Left hindlimb (tissue), 1 donor: ENCODE measurements at regions not wholly inside any gene's neighbourhood (a gene's known extent, or its start where the extent isn't known, plus 50 kb on each side); places are given as distances from the start of the nearest gene placed in this dataset.
"Not testable (repeated sequence)": the region's sequence is repeated elsewhere in the genome, so short reads cannot be mapped to it uniquely, and the experiment has no call there.

Source experiments
- DNase-seq: peaks from one replicate; pipeline ENCODE4 v3.0.0-alpha.2; 2018

DNA sequence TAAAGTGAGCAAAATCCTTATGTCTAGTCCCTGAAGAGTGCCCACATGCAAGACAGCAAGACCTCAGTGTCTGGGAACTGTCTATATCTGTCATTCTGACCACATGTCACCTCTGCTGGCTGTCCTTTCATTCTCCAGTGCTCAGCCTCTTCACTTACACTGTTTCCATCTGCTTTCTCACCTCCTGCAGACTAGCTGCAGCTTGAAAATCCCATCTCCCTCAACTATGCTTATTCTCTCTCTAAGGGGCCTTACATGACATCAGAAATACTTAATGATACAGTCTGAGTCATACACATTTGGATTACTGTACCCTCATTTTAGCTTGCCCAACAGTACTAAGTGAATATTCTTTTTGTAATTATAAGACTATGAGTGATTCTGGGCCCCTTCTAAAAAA, 587.8 kb downstream of the EPM2A start:
- DNase-seq = no peak

DNA sequence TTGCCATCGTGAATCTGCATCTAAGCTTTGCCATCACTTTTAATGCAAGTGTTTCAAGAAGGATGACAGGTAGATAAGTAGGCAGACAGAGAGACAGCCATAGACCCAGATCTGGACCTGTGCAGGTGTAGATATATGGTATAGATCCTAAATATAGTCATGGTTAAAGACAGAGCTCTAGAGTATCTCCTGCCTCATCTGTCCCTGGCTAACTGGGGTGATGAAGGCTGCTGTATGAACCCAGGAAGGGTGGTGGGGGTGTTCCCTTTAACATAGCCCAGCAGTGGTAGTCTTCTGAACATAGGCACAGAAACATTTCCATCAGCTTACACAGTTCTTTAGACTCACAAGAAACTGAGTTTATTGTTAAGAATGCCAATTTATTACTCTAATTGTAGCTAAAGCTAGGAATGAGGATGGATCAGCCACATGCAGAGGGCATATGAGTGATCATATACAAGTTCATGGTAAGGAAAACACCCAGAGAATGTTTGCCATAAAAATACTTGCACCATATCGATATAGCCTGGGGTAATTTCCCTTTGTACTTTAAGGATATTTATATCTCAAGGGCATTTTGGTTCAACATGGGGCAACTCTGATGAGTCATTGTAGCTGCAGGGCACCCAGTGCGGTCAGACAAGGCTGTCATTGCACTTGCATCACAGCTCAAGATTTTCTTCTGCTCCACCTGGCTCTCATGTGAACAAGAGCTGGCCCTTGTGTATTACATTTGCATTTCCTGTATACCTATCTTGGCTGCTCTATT, 587.2 kb downstream of the EPM2A start:
- no peak for DNase-seq

DNA sequence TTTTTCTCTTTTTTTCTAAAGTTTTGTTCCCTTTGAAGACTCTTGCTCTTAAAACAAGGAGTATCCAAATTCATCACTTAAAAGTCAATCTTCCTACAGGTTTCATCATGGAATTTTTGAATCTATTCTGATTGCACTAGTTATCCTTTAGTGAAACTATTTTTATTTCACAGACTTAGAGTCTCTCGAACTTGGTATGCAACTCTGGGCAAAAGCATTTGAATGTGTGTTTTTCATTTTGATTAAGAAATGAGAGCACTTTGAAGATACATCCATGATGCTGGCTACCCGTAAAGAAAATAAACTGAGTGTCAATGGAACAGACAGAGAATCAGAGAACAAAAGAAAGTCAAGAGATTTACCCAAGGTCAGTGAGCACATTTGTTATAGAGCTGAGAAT, 586.5 kb downstream of the EPM2A start:
- DNase-seq = no peak

DNA sequence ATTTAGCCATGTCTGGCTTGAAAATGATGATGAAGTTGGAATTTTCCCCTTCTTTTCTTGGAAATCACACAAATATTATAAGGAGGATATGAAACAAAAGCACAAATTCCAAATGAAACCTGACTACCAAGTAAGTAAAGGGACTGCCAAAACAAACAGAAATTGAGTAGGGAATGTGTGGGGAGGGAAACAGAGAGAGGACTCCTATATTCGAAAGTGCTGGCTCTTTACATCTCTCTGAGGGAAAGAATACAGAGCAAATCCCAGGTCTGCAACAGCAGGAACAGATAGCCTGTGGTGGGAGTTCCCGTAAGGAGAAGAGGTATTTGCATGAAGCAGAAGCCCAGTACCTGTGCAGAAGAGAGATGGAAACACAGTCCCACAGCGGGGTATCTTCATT, 583.7 kb downstream of the EPM2A start:
- DNase-seq = no peak

DNA sequence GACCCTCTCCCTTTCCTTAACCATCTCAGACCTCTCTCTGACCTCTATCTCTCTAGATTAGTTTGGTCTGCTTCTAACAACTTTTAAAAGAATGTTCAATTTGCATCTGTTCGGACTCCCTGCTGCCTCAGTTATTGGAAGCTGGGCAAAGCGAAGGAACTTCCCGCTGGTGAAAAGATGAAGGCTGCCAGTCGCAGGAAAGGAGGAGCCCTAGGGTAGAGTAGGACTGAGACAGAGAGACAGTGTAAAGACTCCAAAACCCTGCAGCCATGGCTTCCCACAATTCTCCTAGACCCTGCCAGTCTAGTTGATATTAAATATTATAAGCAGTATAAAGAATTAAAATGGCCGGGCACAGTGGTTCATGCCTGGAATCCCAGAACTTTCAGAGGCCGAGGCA, 581.8 kb downstream of the EPM2A start:
- no peak for DNase-seq

DNA sequence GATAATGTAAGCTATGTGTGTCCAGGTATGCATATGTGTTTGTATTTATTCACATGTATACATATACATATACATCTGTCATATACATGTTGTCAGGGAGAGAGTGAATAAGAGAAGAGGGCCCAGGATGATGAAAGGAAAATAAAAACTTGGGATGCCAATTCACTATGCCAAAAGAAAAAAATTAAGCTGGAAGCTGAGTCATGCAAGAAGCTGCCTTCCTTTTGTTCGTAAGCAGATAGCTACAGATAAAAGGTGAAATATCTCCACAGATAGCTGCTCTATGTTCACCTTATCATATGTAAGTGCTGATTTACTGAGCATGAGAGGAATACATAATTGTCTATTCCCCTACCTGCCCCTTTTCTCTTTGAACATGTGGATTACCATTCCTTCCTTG, 579.9 kb downstream of the EPM2A start:
- no peak for DNase-seq

DNA sequence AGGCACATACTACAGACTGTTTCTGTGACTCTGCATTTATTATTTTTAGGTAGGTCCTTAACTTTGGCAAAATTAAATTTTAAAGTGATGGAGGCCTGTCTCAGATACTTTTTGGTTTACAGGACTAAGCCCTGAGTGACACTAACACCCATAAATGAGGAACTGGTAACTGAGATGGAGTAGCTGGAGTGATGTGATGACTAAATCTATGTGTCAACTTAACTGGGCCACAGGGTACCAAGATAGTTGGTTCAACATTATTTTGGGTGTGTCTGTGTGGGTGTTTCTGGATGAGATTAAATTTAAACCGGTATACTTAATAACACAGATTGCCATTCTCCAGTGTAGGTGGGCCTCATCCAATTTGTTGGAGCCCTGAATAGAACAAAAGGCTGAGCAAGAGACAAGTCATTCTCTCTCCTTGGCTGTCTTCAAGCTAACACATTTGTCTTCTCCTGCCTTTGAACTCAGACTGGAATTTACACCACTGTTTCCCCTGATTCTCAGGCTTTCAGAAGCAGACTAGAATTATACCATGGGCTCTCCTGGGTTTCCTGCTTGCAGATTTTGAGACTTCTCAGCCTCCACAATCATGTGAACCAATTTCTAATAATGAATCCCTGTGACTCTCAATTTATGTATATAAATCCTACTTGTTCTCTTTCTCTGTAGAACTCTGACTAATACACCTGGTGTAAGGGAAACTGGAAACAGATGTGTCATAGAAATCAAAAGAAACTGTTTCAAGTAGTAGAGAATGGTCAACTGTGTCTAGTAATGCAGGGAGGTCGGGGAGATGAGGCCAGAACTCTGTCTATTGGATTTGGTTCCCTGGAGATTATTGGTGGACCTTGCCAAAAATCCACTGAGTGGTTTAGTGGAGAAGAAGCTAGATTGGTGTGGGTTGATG, 579.2 kb downstream of the EPM2A start:
- DNase-seq = no peak

DNA sequence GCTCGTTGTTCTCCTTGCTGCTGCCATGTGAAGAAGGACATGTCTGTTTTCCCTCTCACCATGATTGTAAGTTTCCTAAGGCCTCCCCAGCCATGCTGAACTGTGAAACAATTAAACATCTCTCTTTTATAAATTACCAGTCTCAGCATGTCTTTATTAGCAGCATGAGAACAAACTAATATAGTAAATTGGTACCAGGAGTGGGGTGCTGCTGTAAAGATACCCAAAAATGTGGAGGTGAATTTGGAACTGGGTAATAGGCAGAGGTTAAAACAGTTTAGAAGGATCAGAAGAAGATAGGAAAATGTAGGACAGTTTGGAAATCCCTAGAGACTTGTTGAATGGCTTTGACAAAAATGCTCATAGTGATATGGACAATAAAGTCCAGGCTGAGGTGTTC, 576.7 kb downstream of the EPM2A start:
- not testable (repeated sequence) for DNase-seq

DNA sequence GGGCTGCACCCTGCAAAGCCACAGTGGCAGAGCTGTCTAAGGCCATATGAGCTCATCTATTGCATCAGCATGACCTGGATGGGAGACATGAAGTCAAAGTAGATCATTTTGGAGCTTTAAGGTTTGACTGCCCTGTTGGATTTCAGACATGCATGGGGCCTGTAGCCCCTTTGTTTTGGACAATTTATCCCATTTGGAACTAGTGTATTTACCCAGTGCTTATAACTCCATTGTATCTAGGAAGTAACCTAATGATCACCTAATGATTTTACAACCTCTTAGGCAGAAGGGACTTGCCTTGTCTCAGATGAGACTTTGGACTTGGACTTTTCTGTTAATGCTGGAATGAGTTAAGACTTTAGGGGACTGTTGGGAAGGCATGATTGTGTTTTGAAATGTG, 575.4 kb downstream of the EPM2A start:
- DNase-seq = no peak

DNA sequence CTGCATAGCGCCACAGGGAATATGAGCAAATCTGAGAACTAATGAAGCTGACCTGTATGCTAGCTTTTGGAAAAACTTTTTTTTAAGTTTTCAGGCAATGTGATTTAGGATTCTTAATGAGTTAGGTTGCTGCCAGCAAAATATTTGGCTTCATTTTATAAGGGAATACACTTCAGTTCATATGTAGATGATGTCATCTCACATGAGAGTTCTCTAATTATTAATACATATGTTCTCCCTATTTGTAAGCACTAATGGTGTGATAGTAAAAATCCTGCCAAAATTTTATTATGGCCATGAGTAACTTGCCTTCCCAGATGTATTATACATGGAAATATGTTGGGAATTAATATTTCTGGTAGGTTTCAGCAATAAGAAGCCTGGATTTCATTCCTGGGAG, 573.8 kb downstream of the EPM2A start:
- DNase-seq = no peak

DNA sequence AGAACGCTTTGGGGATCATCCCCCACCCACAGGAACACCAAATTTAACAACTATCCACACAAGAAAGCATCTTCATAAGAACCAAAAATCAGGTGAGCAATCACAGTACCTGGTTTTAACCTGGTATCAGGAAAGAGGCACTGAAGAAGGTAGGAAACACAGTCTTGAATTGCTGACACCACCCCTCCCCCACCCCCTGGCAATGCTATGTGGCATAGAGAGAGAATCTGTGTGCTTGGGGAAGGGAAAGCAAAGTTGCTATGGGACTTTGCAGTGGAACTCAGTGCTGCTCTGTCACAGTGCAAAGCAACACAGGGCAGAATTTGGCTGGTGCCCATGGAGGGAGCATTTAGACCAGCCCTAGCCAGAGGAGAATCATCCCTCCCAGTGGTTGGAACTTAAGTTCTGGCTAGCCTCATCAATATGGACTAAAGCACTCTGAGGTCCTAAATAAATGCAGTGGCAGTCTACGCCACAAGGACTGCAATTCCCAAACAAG, 565.5 kb downstream of the EPM2A start:
- no peak for DNase-seq

DNA sequence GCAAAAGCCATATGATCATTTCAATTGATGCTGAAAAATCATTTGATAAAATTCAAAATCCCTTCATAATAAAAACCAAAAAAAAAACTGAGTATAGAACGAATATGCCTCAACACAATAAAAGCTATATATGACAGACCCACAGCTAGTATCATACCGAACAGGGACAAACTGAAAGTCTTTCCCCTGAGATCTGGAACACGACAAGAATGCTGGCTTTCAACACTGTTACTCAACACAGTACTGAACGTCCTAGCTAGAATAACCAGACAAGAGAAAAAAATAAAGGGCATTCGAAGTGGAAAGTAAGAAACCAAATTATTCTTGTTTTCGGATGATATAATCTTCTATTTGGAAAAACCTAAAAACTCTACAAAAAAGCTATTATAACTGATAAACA, 559.9 kb downstream of the EPM2A start:
- no peak for DNase-seq

DNA sequence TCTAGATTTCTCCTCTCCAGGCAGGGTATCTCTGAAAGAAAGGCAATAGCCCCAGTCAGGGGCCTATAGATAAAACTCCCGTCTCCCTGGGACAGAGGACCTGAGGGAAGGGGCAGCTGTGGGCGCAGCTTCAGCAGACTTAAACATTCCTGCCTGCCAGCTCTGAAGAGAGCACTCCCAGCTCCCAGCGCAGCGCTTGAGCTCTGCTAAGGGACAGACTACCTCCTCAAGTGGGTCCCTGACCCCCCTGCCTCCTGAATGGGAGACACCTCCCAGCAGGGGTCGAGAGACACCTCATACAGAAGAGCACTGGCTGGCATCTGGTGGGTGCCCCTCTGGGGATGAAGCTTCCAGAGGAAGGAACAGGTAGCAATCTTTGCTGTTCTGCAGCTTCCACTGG, 556.9 kb downstream of the EPM2A start:
- DNase-seq = no peak

DNA sequence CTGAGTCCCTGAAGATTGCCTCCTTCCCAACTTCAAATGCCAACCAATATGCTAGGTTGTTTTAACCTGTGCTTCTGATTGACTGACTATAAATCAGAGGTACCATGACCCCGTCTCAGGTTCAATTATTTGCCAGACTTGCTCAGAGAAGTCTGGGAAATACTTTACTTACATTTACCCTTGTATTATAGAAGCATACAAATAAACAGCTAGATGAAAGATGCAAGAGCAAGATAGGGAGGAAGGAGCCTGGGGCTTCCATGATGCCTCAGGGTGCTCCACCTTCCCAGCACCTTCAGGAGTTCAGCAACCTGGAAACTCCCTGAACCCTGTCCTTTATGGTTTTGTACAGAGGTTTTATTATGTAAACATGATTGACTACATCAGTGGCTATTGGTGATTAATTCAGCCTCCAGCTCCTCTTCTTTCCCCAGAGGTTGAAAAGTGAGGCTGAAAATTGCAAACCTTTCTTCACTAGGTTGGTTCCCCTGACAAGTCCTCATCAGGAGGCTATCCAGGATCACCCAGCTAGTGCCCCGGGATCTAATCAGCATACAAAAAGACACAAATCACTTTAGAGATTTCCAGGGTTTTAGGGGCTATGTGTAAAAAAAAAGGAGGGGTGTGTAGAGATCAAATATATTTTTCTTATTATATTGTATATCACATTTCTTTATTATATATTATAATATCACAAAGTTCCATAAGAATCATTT, 547.7 kb downstream of the EPM2A start:
- no peak for DNase-seq

DNA sequence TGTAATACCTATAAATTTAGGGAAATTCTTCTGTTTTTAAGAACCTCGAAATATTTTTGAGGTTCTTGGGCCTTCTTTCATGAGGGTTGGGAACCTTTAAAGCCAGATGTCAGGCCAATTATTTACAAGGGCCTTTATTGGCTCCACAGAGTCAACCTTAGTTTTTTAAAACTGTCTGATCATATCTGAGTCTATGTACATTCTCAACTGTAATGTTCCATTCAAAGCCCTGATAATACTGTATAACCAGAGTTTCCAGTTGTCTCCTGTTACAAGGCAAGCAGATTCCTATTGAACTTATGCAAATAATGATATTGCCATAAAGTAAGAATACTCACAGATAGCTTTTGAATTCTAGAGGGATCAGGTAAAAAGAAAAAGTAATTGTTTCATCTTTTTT, 545.5 kb downstream of the EPM2A start:
- DNase-seq = no peak

DNA sequence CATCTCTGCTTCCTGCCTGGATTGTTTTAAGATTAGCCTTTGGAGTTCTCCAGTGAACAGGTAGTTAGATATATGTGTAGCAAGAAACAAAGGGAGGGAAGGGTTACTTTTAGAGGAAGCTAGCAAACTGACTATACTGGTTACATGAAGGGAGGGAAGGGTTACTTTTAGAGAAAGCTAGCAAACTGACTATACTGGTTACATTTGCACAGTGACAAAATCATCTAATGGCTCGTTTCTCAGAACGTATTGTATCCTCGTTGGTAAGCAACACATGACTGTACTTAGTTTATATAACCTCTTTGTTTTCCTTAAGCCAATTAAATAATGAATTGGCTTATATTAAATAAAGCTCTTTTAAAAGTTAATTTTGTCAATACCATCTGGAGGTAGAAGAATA, 540.9 kb downstream of the EPM2A start:
- no peak for DNase-seq

DNA sequence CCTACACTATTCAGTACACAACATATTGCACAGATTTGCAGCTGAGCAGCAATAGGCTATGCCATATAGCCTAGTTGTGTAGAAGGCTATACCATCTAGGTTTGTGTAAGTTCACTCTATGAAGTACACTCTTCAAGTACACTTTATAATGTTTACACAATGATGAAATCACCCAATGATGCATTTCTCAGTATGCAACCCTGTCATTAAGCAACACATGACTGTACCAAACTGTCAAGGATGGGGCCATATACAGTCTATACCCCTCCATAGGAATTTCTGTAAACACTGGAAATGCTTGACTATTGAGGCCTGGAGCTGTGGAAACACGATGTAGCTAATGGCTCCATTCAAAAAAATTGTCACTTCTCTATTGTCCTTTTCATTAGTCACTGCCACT, 535.4 kb downstream of the EPM2A start:
- no peak for DNase-seq

DNA sequence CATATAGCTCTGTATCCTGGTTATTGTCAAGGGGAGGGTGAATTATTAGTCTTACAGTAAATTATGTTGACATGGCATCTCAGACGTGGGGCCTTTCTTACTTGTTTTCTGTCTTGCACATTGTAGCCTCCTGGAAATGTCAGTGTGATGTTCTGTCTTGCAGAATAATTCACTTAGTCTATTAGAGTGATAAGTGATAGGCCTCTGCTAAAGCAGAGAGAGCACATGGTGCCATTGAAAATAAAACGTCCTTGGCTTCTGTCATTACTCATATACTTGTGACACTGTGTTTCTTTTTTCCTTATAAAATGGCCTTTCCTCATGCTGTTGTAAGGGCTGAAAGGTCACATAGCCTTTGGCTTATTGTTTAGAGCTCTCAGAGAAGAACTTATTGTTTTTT, 531.0 kb downstream of the EPM2A start:
- DNase-seq = no peak

DNA sequence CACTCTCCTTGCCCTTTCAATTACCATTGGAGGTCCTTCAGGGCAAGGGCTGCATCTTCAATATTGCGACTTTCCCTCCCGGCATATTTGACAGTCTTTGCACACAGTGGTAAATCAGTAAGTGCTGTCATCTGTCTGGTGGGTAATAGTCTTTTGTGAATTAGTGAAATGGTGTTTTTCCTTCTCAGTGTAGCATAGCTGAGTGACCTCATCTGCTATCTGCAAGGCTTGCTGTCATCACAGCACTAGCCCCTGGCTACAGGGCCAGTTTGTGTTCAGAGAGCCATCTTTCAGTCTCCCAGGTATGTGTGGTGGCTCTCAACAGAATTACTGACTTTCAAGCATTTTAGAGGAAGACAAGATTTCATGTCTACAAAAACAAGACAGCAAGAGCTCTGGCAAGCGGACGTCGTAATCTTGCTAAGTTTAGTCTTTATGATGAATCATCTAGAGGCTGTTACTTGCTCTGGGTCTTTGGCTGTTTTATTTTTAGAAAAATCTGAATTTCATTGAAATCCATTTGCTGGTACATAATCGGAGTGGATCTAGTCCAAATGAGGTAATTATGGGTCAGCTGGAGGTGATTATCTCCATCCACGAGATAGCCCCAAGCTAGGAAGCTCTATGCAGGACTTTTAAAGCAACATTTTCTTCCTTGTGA, 528.9 kb downstream of the EPM2A start:
- no peak for DNase-seq

DNA sequence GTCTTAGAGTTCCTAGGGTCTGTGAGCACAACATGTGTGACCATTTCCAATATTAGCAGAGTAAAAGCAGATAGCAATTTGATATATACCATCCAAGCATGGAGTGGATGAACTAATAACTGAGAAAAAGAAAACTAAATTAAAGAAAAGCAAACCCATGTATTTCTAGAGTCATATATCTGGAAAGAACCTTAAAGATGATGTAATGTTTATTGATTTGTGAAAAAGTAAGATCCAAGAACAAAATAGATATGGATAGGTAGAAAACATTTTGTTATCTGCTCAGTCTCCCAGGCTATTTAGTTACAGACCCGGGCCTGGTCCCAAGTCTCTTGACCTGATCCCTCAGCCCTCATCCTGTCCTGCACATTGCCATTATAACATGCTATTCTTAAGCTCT, 526.8 kb downstream of the EPM2A start:
- no peak for DNase-seq

DNA sequence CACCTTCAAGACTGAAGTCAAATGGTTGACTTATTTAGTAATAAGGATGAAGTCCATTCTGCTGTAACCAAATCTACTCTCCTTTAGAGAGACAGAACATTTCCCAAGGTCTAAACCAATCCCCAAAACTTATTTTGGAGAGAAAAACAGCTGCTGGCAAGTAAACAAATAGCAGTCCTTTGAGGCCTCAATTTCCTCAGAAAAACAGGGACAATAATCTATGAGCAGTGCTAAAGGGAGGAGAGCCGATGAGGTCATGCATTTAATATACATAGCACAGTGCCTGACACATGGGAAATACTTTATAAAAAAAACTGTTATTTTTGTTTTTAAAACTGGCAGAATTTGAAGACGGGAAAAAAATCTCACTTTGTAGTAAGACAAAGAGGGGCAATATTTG, 526.0 kb downstream of the EPM2A start:
- DNase-seq = no peak

DNA sequence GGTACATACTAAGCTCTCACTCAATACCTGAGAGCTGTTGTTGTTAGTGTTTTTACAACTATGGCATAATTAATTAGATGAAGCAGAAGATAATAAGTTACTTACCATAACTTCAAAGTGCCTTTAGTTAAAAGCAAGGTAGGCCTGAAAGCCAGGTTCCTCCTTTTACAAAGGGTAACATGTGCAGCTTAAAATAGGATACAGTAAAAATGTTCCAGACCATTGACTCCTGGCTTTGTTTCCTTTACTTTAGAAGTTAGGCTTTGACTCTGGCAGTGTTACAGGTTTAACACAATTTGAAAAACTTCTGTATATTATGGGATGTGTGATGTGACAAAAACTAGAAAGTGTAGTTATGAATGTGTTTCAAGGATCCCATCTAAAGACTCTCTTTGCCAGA, 522.5 kb downstream of the EPM2A start:
- DNase-seq = no peak

DNA sequence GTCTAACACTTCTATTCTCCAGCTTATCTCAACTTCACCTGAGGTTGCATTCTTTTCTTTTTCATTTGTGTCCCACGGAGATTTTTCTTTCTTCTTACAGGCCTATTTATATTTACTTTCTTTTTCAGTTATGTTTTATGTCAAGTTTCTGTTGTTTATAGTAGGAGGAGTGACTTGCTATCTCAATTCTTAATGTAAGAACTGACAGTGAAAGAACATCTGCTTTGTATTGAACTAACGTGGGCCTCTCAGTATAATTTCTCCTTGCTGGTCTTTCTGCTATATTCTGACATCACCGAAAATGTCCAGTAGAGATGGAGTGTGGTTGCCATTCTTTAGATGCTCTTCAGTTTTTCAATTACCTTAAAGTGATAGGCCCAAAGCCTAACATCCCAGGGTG, 521.7 kb downstream of the EPM2A start:
- no peak for DNase-seq
